ENCODE measurements at regions not wholly inside any gene's neighbourhood (a gene's known extent, or its start where the extent isn't known, plus 50 kb on each side); places are given as distances from the start of the nearest gene placed in this dataset.
"Not testable (repeated sequence)": the region's sequence is repeated elsewhere in the genome, so short reads cannot be mapped to it uniquely, and the experiment has no call there.

GRCh38 chr11:23644443-23644842 is 784.2 kb upstream of the CCDC179 start:
- no peak overlapping the region for H3K4me3 Mint-ChIP-seq
- no peaks in the 10 kb centered on the region for H3K4me1 Mint-ChIP-seq
- peaks cover 2% of the 10 kb centered on the region for H3K36me3 Mint-ChIP-seq
- H3K27ac Mint-ChIP-seq = no peak overlapping the region
- peaks cover 0 to 11% (median 5%) of the 10 kb centered on the region in 3 donors for H3K9me3 Mint-ChIP-seq
- H3K27me3 Mint-ChIP-seq = no peaks in the 10 kb centered on the region

DNA sequence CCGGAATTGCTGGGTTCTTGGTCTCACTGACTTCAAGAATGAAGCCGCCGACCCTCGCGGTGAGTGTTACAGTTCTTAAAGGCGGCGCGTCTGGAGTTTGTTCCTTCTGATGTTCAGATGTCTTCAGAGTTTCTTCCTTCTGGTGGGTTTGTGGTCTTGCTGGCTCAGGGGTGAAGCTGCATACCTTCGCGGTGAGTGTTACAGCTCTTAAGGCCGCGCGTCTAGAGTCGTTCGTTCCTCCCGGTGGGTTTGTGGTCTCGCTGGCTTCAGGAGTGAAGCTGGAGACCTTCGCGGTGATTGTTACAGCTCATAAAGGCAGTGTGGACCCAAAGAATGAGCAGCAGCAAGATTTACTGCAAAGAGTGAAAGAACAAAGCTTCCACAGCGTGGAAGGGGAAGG is 792.1 kb upstream of the CCDC179 start:
- H3K9me3 Mint-ChIP-seq, H3K36me3 Mint-ChIP-seq, H3K27ac Mint-ChIP-seq, H3K4me3 Mint-ChIP-seq, H3K4me1 Mint-ChIP-seq, H3K27me3 Mint-ChIP-seq: not testable (repeated sequence)

DNA sequence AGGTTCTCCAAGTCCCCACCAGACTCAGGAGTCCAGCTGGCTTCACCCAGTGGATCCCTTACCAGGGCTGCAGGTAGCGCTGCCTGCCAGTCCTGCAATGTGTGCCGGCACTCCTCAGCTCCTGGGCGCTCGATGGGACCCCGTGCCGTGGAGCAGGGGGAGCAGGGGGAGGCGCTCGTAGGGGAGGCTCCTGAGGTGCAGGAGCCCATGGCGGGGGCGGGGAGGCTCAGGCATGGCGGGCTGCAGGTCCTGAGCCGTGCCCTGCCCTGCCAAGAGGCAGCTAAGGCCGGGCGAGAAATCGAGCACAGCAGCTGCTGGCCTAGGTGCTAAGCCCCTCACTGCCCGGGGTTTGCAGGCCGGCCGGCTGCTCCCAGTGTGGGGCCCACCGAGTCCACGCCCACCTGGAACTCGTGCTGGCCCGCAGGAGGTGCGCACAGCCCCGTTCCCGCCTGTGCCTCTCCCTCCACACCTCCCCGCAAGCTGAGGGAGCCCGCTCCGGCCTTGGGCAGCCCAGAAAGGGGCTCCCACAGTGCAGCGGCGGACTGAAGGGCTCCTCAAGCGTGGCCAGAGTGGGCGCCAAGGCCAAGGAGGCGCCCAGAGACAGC is 792.9 kb upstream of the CCDC179 start:
- H3K27me3 Mint-ChIP-seq = no peaks in the 10 kb centered on the region
- no peak overlapping the region for H3K27ac Mint-ChIP-seq
- H3K4me1 Mint-ChIP-seq = no peaks in the 10 kb centered on the region
- H3K36me3 Mint-ChIP-seq = no peaks in the 10 kb centered on the region
- no peak overlapping the region for H3K4me3 Mint-ChIP-seq
- H3K9me3 Mint-ChIP-seq = peaks cover 0 to 9% (median 5%) of the 10 kb centered on the region in 3 donors

DNA sequence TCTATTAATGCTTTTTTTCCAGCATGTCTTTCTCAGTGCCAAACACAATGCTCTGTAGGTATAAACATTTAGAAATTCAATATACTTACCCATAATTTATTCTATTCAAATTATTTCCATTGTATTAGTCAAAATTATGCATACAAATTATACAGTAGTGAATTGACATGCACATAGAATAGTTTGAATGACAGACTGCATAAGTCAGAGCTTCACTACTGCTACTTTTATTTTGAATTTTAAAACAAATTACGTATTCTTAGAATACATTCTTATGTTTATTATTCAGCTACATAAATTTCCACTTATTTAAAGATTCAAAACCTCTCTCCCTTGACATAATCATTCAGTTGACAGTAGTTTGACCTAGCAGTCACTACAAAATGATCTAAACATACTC is 808.0 kb upstream of the CCDC179 start:
- H3K27me3 Mint-ChIP-seq = no peaks in the 10 kb centered on the region
- no peak overlapping the region for H3K4me3 Mint-ChIP-seq
- no peaks in the 10 kb centered on the region for H3K36me3 Mint-ChIP-seq
- H3K27ac Mint-ChIP-seq = no peak overlapping the region
- H3K9me3 Mint-ChIP-seq = peaks cover 0 to 9% (median 0%) of the 10 kb centered on the region in 3 donors
- peaks cover 0 to 1% (median 0%) of the 10 kb centered on the region in 3 donors for H3K4me1 Mint-ChIP-seq

GRCh38 chr11:23673366-23673765 is 813.1 kb upstream of the CCDC179 start:
- Mint-ChIP-seq H3K36me3 (no peaks in the 10 kb centered on the region), H3K27me3 (no peaks in the 10 kb centered on the region), H3K27ac (no peak overlapping the region), H3K4me3 (no peak overlapping the region), H3K4me1 (no peaks in the 10 kb centered on the region), H3K9me3 (peaks cover 2 to 10% (median 6%) of the 10 kb centered on the region in 3 donors)

DNA sequence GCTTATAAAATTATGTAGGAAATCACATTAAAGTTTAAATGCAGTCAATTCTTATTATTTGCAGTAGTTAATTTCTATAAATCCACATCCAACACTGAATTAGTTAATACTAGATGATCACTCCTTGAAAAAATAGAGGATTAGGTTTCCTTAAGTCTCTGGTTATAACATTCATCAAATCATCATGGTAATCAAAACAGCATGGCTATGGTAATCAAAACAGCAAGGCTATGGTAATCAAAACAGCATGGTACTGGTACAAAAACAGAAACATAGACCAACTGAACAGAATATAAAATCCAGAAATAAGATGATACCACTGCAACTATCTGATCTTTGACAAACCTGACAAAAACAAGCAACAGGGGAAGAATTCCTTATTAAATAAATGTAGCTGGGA is 814.6 kb upstream of the CCDC179 start:
- H3K4me1 Mint-ChIP-seq = no peaks in the 10 kb centered on the region
- no peak overlapping the region for H3K4me3 Mint-ChIP-seq
- H3K9me3 Mint-ChIP-seq = peaks cover 2 to 10% (median 6%) of the 10 kb centered on the region in 3 donors
- H3K36me3 Mint-ChIP-seq = no peaks in the 10 kb centered on the region
- no peaks in the 10 kb centered on the region for H3K27me3 Mint-ChIP-seq
- H3K27ac Mint-ChIP-seq = no peak overlapping the region

GRCh38 chr11:23679041-23679440 is 817.8 kb upstream of the LUZP2 start:
- no peak overlapping the region for H3K27ac Mint-ChIP-seq
- H3K4me1 Mint-ChIP-seq = no peaks in the 10 kb centered on the region
- H3K9me3 Mint-ChIP-seq = peaks cover 2 to 6% (median 6%) of the 10 kb centered on the region in 3 donors
- no peaks in the 10 kb centered on the region for H3K27me3 Mint-ChIP-seq
- no peak overlapping the region for H3K4me3 Mint-ChIP-seq
- no peaks in the 10 kb centered on the region for H3K36me3 Mint-ChIP-seq

DNA sequence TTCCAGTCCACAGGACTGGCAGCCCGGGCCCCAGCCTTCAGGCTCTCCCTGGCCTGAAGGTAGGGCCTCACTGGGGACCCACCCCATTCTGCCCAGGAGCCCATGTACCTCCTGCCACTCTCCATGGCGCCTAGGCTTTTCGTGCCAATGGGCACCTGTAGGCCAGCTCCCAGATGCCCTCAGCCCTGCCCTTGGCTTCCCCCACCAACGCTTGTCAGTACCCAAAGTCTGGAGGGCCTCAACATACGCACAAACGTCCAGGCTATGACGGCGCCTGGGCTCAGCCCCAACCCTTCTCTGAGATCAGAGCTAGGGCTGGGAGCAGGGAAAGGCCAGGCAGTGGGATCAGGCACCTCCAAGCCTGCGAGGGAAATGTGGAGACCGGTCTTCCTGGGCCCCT is 816.9 kb upstream of the LUZP2 start:
- H3K36me3 Mint-ChIP-seq = no peaks in the 10 kb centered on the region
- H3K4me1 Mint-ChIP-seq = no peaks in the 10 kb centered on the region
- no peak overlapping the region for H3K27ac Mint-ChIP-seq
- no peak overlapping the region for H3K4me3 Mint-ChIP-seq
- H3K27me3 Mint-ChIP-seq = no peaks in the 10 kb centered on the region
- peaks cover 2 to 6% (median 5%) of the 10 kb centered on the region in 3 donors for H3K9me3 Mint-ChIP-seq

DNA sequence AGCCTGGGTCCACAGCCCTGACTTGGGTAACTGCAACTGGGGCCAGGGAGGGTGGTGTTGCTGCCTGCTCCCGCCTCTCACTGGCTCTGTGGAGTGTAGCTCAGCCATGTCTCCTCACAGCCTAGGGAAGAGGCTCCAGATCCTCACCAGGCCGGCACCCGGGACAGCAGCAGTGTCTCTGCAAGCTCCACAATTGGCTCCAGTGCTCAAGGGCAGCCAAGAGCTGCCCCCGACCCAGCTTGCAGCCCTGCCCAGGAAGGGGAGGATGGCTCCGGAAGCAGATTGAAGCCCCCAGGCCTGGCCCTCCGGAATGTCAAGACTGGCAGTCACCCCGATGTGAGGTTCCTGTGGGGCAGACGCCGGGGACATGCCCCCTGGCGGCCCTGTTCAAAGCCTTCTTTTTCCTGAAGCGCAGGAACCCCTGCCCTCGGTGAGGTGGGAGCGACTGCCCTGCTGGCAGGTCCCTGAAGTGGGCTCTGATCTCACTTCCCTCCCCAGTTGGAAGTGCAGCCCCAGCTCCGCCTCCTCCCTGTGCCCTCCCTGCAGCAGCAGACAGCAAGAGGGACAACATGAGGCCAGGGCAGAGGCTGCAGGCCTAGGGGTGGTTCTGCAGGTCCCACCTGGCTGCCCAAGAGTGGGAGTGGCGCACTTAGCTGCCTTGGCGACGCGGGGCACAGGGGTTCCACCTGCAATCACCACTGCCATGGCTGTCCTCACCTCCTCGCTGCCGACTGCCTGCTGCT is 816.2 kb upstream of the LUZP2 start:
- Mint-ChIP-seq H3K4me3 (no peak overlapping the region), H3K4me1 (no peaks in the 10 kb centered on the region), H3K36me3 (no peaks in the 10 kb centered on the region)

DNA sequence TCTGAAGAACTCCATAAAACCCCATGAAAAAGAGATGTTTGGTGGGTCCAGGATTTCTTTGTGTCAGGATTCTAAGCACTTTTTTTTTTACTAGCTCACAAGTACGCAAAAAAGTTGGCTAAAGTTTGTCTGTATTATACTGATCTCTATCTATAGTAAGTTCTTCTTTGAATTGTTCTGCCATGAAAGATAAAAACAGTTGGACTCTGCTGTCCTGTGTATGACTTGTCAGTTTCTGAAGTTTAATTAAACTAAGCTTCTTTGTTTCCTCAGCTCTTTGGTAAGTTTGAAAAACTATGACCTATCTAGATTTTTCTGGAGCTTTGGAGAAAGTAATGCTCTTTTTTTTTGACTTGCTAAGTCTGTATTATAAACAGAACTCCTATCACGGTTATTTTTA is 812.2 kb upstream of the LUZP2 start:
- H3K27me3 Mint-ChIP-seq = no peaks in the 10 kb centered on the region
- no peak overlapping the region for H3K27ac Mint-ChIP-seq
- no peaks in the 10 kb centered on the region for H3K36me3 Mint-ChIP-seq
- no peaks in the 10 kb centered on the region for H3K4me1 Mint-ChIP-seq
- H3K9me3 Mint-ChIP-seq = peaks cover 0 to 11% (median 0%) of the 10 kb centered on the region in 3 donors
- H3K4me3 Mint-ChIP-seq = no peak overlapping the region

More for the DNA sequence above, 816.2 kb upstream of the LUZP2 start:
- Mint-ChIP-seq H3K27ac (no peak overlapping the region), H3K27me3 (no peaks in the 10 kb centered on the region), H3K9me3 (peaks cover 0 to 2% (median under 1%) of the 10 kb centered on the region in 3 donors)

DNA sequence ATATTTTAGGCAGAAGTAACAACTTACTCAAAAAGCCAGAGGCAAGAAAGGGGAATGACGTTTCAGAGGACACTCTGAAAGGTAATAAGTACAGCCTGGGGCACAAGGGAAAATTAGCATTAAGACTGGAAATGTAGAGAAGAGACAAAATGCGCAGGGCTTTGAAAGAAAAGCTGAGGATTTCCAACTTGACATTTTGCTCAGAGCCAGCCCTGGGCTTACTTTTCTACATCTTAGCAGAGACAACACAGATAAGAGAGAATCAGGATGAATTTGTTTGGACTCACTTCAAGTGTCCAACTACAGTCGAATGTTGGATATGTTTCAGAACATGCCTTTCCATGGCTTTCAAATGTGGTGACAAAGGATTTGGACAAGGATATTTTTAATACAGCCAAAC is 808.9 kb upstream of the LUZP2 start:
- Mint-ChIP-seq H3K27me3 (no peaks in the 10 kb centered on the region), H3K9me3 (peaks cover 0 to 11% (median 0%) of the 10 kb centered on the region in 3 donors), H3K4me1 (no peaks in the 10 kb centered on the region), H3K36me3 (no peaks in the 10 kb centered on the region), H3K27ac (no peak overlapping the region), H3K4me3 (no peak overlapping the region)

DNA sequence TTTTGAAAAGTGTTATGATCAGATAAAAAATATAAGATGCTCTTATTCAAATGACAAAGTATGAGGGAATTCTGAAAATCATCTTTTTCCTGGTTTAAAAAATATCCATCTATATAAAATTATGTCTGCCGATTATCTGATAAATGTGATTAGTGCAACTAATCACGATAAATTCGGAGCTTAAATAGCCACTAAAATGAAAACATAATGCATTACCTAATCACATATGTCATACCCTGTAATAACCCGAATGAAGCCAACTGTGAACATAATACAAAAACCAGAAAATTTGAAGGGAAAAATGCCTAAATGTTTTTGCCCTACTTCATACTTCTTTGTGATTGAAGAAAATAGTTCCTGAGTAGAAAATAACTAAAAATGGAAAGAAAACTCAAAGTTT is 808.4 kb upstream of the LUZP2 start:
- Mint-ChIP-seq H3K9me3 (peaks cover 0 to 11% (median 0%) of the 10 kb centered on the region in 3 donors), H3K4me3 (no peak overlapping the region), H3K36me3 (no peaks in the 10 kb centered on the region), H3K27ac (no peak overlapping the region), H3K27me3 (no peaks in the 10 kb centered on the region), H3K4me1 (no peaks in the 10 kb centered on the region)

DNA sequence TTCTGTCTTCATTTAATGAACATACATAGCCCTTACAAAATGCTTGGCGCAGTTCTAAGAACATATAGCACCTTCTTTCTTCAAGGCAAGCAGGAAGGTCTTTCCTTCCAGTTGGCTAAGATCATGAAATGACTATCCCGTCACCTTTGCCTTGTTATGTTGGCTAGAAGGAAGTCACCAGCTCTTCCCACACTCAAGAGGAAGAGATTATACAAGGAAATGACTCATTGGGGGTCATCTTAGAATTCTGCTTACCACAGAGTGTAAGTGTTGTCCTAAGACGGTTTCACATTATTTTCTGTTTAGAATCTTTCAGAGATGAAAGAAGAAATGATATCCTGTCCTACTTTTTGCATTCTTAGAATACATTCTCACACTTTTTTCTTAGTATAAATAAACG is 808.0 kb upstream of the LUZP2 start:
- Mint-ChIP-seq H3K27ac (no peak overlapping the region), H3K27me3 (no peaks in the 10 kb centered on the region), H3K9me3 (peaks cover 0 to 11% (median 0%) of the 10 kb centered on the region in 3 donors), H3K4me3 (no peak overlapping the region), H3K4me1 (no peaks in the 10 kb centered on the region), H3K36me3 (no peaks in the 10 kb centered on the region)

DNA sequence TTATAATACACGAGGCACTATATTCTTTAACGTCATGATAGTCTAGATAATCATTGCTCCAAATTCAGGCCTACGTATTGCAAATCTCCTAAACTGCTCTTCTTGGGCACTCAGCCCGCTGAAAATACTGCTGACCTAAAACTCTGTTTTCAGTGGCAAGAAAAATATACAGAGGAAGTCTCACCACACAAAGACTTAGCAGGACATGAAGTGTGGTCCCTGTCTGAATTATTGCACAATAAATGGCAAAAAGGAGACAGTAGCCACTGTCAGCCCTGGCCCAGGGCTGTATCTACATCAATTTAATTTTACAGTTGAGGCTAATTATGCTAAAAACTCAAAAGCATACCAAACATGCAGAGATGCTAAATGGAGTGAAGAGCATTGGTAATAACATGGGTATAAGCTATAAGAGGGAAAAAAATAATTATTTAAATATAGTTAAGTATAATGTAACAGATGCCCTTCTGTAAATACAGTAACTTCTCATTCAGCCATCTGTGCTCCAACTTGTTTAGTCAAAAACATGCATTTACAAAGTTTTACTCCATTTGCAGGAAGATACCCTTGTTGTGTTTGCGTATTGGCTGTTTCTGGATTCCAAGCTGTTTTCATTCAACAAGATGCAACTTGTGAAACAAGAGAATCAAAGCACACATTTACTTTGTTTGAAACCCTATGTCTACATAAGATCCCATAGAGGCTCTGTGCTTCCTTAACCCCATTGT is 800.0 kb upstream of the LUZP2 start:
- Mint-ChIP-seq H3K27me3 (no peaks in the 10 kb centered on the region), H3K4me1 (no peaks in the 10 kb centered on the region), H3K36me3 (no peaks in the 10 kb centered on the region), H3K27ac (no peak overlapping the region), H3K4me3 (no peak overlapping the region), H3K9me3 (peaks cover 0 to 6% (median 0%) of the 10 kb centered on the region in 3 donors)

DNA sequence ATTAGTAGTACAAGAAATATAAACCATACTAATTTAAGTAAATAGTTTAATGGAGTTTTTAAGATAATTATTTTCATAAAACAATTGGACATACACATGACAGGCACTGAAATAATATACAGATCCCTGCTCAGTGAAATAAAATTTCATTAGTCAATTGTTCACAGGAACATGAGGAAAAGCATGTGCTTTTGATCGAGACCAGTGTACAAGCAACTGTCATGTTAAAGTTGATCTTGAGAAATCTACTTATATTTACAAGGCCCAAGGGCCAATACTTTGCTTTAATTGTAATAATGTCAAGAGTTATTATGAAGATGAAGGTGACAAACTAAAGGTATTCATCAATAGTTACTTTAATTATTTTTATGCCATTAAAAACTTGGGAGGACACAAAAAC is 792.7 kb upstream of the LUZP2 start:
- no peak overlapping the region for H3K27ac Mint-ChIP-seq
- H3K36me3 Mint-ChIP-seq = no peaks in the 10 kb centered on the region
- H3K27me3 Mint-ChIP-seq = no peaks in the 10 kb centered on the region
- H3K9me3 Mint-ChIP-seq = peaks cover 2 to 16% (median 7%) of the 10 kb centered on the region in 3 donors
- H3K4me1 Mint-ChIP-seq = no peaks in the 10 kb centered on the region
- H3K4me3 Mint-ChIP-seq = no peak overlapping the region
